ENCODE measurements at regions not wholly inside any gene's neighbourhood (a gene's known extent, or its start where the extent isn't known, plus 50 kb on each side); places are given as distances from the start of the nearest gene placed in this dataset.

GRCh38 chr11:128294001-128294670 lies 293.2 kb downstream of the ETS1 start:
- H3K9me1 ChIP-seq (replicated peaks; ENCODE audit: control insufficient read depth, extremely low read depth, insufficient read depth, low read length) = no peaks in the 10 kb centered on the region
- H3K4me2 ChIP-seq (ENCODE audit: insufficient read depth, low read length) = no peak overlapping the region
- no peak overlapping the region for H2AFZ ChIP-seq (ENCODE audit: low read depth, low read length)
- H3K9ac ChIP-seq (replicated peaks; ENCODE audit: extremely low read depth, insufficient read depth, low read length) = no peak overlapping the region
- H3K4me1 ChIP-seq (ENCODE audit: control insufficient read depth, extremely low read depth, insufficient read depth, low read length) = no peaks in the 10 kb centered on the region
- BruUV-seq (replicated peaks) = no TSS peak
- H3K4me3 ChIP-seq (replicated peaks in 1 of 3; ENCODE audit: insufficient read depth in 1 of 3, low read depth in 1 of 3, low read length in 3 of 3) = no peak overlapping the region
- H3K27ac ChIP-seq (ENCODE audit: insufficient read depth, low read depth, low read length) = no peak overlapping the region
- POLR2A ChIA-PET = no interaction called here
- TF ChIP-seq MYC (IDR thresholded peaks at IDR 0.05; ENCODE audit: low read depth, low read length) = no peak
- TF ChIP-seq POLR2A (IDR thresholded peaks at IDR 0.05; ENCODE audit: low read depth, low read length) = no peak
- no peak for TF ChIP-seq FOS (IDR thresholded peaks at IDR 0.05; ENCODE audit: borderline replicate concordance, insufficient read depth, low read length)
- no peak for TF ChIP-seq EZH2 (IDR thresholded peaks at IDR 0.05; ENCODE audit: borderline replicate concordance, low read depth, low read length, severe bottlenecking)
- no peak for TF ChIP-seq POLR2AphosphoS5 (IDR thresholded peaks at IDR 0.05; ENCODE audit: insufficient read depth, low read depth, low read length)
- TF ChIP-seq, protein P1, sequence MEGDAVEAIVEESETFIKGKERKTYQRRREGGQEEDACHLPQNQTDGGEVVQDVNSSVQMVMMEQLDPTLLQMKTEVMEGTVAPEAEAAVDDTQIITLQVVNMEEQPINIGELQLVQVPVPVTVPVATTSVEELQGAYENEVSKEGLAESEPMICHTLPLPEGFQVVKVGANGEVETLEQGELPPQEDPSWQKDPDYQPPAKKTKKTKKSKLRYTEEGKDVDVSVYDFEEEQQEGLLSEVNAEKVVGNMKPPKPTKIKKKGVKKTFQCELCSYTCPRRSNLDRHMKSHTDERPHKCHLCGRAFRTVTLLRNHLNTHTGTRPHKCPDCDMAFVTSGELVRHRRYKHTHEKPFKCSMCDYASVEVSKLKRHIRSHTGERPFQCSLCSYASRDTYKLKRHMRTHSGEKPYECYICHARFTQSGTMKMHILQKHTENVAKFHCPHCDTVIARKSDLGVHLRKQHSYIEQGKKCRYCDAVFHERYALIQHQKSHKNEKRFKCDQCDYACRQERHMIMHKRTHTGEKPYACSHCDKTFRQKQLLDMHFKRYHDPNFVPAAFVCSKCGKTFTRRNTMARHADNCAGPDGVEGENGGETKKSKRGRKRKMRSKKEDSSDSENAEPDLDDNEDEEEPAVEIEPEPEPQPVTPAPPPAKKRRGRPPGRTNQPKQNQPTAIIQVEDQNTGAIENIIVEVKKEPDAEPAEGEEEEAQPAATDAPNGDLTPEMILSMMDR (IDR thresholded peaks at IDR 0.05; ENCODE audit: extremely low read depth in 1 of 2, insufficient read depth in 1 of 2, low read depth in 1 of 2, low read length in 2 of 2) = no peak
- TF ChIP-seq GATA2 (IDR thresholded peaks at IDR 0.05; ENCODE audit: insufficient read depth, insufficient read length, low read depth, low read length) = no peak
- TF ChIP-seq MAX (IDR thresholded peaks at IDR 0.05; ENCODE audit: insufficient read depth, insufficient read length) = no peak
- TF ChIP-seq JUN (IDR thresholded peaks at IDR 0.05; ENCODE audit: borderline replicate concordance, insufficient read depth, insufficient read length, low read depth) = no peak
- DNase-seq (ENCODE audit: low read depth, low spot score) (no peak), FAIRE-seq (no peak)
- dilution Hi-C loops (cut with MboI; ENCODE audit: extremely low pct_ligation_motif_present, low sequenced_read_pairs) (no loop called here), intact Hi-C loops (cut with micrococcal nuclease) (loop anchor here (5.0 to 10.0 kb wide), 2 partner anchors 461 to 553 kb away; no protein-coding TSS in a partner anchor)
- H3K9me3 ChIP-seq (replicated peaks; ENCODE audit: control insufficient read depth, insufficient read depth, low read length) = no peaks in the 10 kb centered on the region
- CTCF ChIA-PET = interaction anchor here (1.4 to 2.2 kb wide), 4 partner anchors 9 to 338 kb away, joined by 3 to 10 read pairs (median 4); no protein-coding TSS in a partner anchor
- H3K79me2 ChIP-seq (ENCODE audit: control insufficient read depth, insufficient read depth, low read length) = no peaks in the 10 kb centered on the region
- no peaks in the 10 kb centered on the region for H4K20me1 ChIP-seq (replicated peaks; ENCODE audit: control insufficient read depth, extremely low read depth, insufficient read depth, low read length)
- H3K27me3 ChIP-seq (ENCODE audit: control insufficient read depth in 2 of 2, insufficient read depth in 2 of 2, low read length in 2 of 2) = no peaks in the 10 kb centered on the region
- H3K36me3 ChIP-seq (ENCODE audit: control insufficient read depth in 2 of 2, extremely low read depth in 1 of 2, insufficient read depth in 2 of 2, low read length in 2 of 2) = no peaks in the 10 kb centered on the region

Measured in endothelial cell of umbilical vein (primary cell).